T-cell (primary cell): ENCODE measurements at regions not wholly inside any gene's neighbourhood (a gene's known extent, or its start where the extent isn't known, plus 50 kb on each side); places are given as distances from the start of the nearest gene placed in this dataset.

Source experiments
- ATAC-seq, 4 experiments: fragments of 200-7000 bp in 3 of 4; fragments of 150-1000 bp in 1 of 4; cut with Tn5 transposase; replicated peaks in 1 of 4; 1 replicate in 3 of 4; 2 replicates in 1 of 4; pipeline ENCODE4 v1.10.0; 2021; ENCODE audit warnings: moderate library complexity in 3 of 4, mild to moderate bottlenecking in 2 of 4, moderate number of reproducible peaks in 1 of 4
- CTCF ChIA-PET, 2 donors: fragments of 300-600 bp; sonication (Branson Sonifier 250); formaldehyde crosslinking; loops; one replicate each; lab custom pipeline; 2022; ENCODE audit warnings: antibody characterized with exemption in 2 of 2; lab: Charles Lee
- POLR2A ChIA-PET, 2 donors: fragments of 300-600 bp; sonication (Branson Sonifier 250); formaldehyde crosslinking; loops; one replicate each; lab custom pipeline; 2022; ENCODE audit warnings: antibody characterized with exemption in 2 of 2; lab: Charles Lee
- DNase-seq, 35 experiments: peaks; one replicate each; pipeline versions ENCODE4 v3.0.0 to v3.0.0-alpha.2; 2013 to 2023
- H3K27ac ChIP-seq: one replicate; pipeline ENCODE4 v1.5.1; 2013; ENCODE audit warnings: low read length
- H3K27me3 ChIP-seq, 2 experiments: replicated peaks in 1 of 2; 1 replicate in 1 of 2; 2 replicates in 1 of 2; pipeline versions ENCODE4 v1.6.1 to v1.7.0; 2013; ENCODE audit warnings: low read length in 1 of 2, mixed read lengths in 1 of 2; ENCODE audit not compliant: control insufficient read depth in 2 of 2, insufficient read depth in 2 of 2; ENCODE audit errors: extremely low read depth in 1 of 2
- H3K36me3 ChIP-seq, 2 donors: 1 replicate in 1 of 2; 2 replicates in 1 of 2; pipeline versions ENCODE4 v1.6.1 to v1.7.0; 2013; ENCODE audit warnings: low read length in 1 of 2; ENCODE audit not compliant: control insufficient read depth in 2 of 2, insufficient read depth in 1 of 2; ENCODE audit errors: extremely low read depth in 1 of 2
- H3K4me1 ChIP-seq, 2 experiments: 1 replicate in 1 of 2; 2 replicates in 1 of 2; pipeline versions ENCODE4 v1.6.1 to v1.7.0; 2013; ENCODE audit warnings: low read length in 2 of 2, mixed read lengths in 1 of 2; ENCODE audit not compliant: insufficient read depth in 2 of 2, control insufficient read depth in 1 of 2; ENCODE audit errors: extremely low read depth in 1 of 2
- H3K4me3 ChIP-seq, 2 donors: 1 replicate in 1 of 2; 2 replicates in 1 of 2; pipeline versions ENCODE4 v1.5.1 to v1.7.0; 2013; ENCODE audit warnings: mild to moderate bottlenecking in 2 of 2, low read length in 1 of 2, moderate library complexity in 1 of 2; ENCODE audit not compliant: control insufficient read depth in 1 of 2; ENCODE audit errors: extremely low read depth in 1 of 2
- H3K9me3 ChIP-seq: 2 replicates; pipeline ENCODE4 v1.7.0; 2013
- H3K27ac Mint-ChIP-seq, 2 donors: one replicate each; pipeline ENCODE4 v1.8.0; 2020 to 2021; ENCODE audit warnings: mild to moderate bottlenecking in 2 of 2, mixed read lengths in 2 of 2
- H3K27me3 Mint-ChIP-seq, 2 donors: one replicate each; pipeline ENCODE4 v1.8.0; 2021 to 2022; ENCODE audit warnings: mixed read lengths in 2 of 2
- H3K36me3 Mint-ChIP-seq: one replicate; pipeline ENCODE4 v1.8.0; 2021; ENCODE audit warnings: mixed read lengths
- H3K4me1 Mint-ChIP-seq, 3 donors: one replicate each; pipeline ENCODE4 v1.8.0; 2020 to 2022; ENCODE audit warnings: mixed read lengths in 3 of 3, mild to moderate bottlenecking in 1 of 3
- H3K4me3 Mint-ChIP-seq, 3 donors: one replicate each; pipeline ENCODE4 v1.8.0; 2020 to 2022; ENCODE audit warnings: mild to moderate bottlenecking in 3 of 3, mixed read lengths in 3 of 3, moderate library complexity in 3 of 3
- H3K9me3 Mint-ChIP-seq, 3 donors: one replicate each; pipeline ENCODE4 v1.8.0; 2020 to 2022; ENCODE audit warnings: mixed read lengths in 3 of 3
- WGBS: methylation state at CpG from one replicate; pipeline ENCODE4 v1.1.5; 2013; ENCODE audit warnings: missing lambda C conversion rate; ENCODE audit not compliant: insufficient coverage; 5-methylcytosine and 5-hydroxymethylcytosine counted together

DNA sequence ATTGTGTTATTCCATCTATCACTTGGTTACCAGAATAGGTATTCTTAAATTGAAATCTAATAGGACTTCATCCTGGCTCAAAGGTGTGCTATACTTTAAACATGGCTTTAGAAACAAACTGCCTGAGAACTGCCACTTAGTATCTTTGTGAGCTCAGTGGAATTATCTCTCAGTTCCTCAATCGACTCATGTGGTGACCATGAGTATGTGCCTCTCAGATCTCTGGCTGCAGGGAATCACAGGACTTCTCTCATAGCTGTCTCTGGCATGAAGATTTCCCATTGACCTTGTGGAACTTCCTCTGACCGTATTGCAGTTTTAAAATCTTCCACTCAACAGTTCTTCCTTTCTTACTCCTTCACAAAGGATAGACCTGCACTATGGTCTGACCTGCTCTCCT, 681.9 kb upstream of the BOD1L1 start:
- no peak for DNase-seq
- H3K36me3 ChIP-seq: no peaks in the 10 kb centered on the region
- H3K27ac ChIP-seq: no peak overlapping the region
- H3K27ac Mint-ChIP-seq: no peak overlapping the region
- H3K9me3 ChIP-seq: no peaks in the 10 kb centered on the region
- ATAC-seq: no peak
- H3K4me3 ChIP-seq: no peak overlapping the region
- H3K4me1 Mint-ChIP-seq: no peaks in the 10 kb centered on the region
- no peaks in the 10 kb centered on the region for H3K36me3 Mint-ChIP-seq
- no peaks in the 10 kb centered on the region for H3K27me3 Mint-ChIP-seq
- ChIA-PET CTCF (no interaction called here), POLR2A (interaction anchor here in 1 of 2 donors (0.5 kb wide), 1 partner anchor 68 kb away, joined by 3 read pairs; no protein-coding TSS in a partner anchor)
- no peaks in the 10 kb centered on the region for H3K27me3 ChIP-seq
- H3K9me3 Mint-ChIP-seq: peaks cover 0 to 3% (median 0%) of the 10 kb centered on the region in 3 donors
- 61% methylated on average over 2 of the region's 2 CpGs for WGBS
- H3K4me1 ChIP-seq: no peaks in the 10 kb centered on the region
- no peak overlapping the region for H3K4me3 Mint-ChIP-seq

- no peak for DNase-seq
- Mint-ChIP-seq H3K36me3 (no peaks in the 10 kb centered on the region), H3K9me3 (no peaks in the 10 kb centered on the region), H3K27me3 (no peaks in the 10 kb centered on the region), H3K4me1 (no peaks in the 10 kb centered on the region), H3K4me3 (no peak overlapping the region), H3K27ac (no peak overlapping the region)
- no peaks in the 10 kb centered on the region for H3K36me3 ChIP-seq
- H3K9me3 ChIP-seq: no peaks in the 10 kb centered on the region
- POLR2A ChIA-PET: no interaction called here
- WGBS: 90% methylated on average over 2 of the region's 3 CpGs
- CTCF ChIA-PET: no interaction called here
- H3K27me3 ChIP-seq: no peaks in the 10 kb centered on the region
- H3K4me1 ChIP-seq: no peaks in the 10 kb centered on the region
- H3K27ac ChIP-seq: no peak overlapping the region
- H3K4me3 ChIP-seq: no peak overlapping the region
- ATAC-seq: no peak
Observed at GRCh38 chr4:14313757-14314156, 686.2 kb upstream of the BOD1L1 start.

DNA sequence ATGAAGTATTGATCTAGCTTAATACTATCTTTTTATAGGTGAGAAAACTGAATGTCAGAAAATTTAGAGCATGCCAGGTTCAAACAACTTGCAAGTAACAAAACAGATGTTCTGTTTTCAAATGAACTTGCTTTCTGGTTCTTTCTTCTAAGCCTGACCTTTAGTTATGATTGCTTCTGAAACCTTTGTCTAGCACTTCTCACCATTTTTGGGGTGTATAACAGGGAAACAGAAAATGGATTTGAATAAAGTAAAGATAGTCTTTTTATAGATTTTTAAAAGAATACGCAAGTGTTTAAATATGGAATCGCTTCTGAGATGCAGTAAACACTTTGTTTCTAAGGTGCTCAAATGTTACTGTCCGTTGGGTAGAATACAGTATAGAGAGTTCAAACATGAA, 687.2 kb upstream of the CPEB2 start:
- no peak overlapping the region for H3K27ac ChIP-seq
- ChIA-PET POLR2A (interaction anchor here in 1 of 2 donors (0.6 kb wide), 1 partner anchor 165 kb away, joined by 3 read pairs; no protein-coding TSS in a partner anchor), CTCF (interaction anchor here in 1 of 2 donors (0.6 kb wide), 1 partner anchor 18 kb away, joined by 4 read pairs; no protein-coding TSS in a partner anchor)
- no peaks in the 10 kb centered on the region for H3K27me3 Mint-ChIP-seq
- H3K9me3 Mint-ChIP-seq: no peaks in the 10 kb centered on the region
- no peak overlapping the region for H3K4me3 Mint-ChIP-seq
- no peak for DNase-seq
- no peaks in the 10 kb centered on the region for H3K27me3 ChIP-seq
- WGBS: 92% methylated on average over 2 of the region's 3 CpGs
- H3K36me3 ChIP-seq: no peaks in the 10 kb centered on the region
- no peaks in the 10 kb centered on the region for H3K4me1 Mint-ChIP-seq
- no peaks in the 10 kb centered on the region for H3K9me3 ChIP-seq
- H3K36me3 Mint-ChIP-seq: no peaks in the 10 kb centered on the region
- ATAC-seq: no peak
- H3K27ac Mint-ChIP-seq: no peak overlapping the region
- H3K4me3 ChIP-seq: no peak overlapping the region
- H3K4me1 ChIP-seq: no peaks in the 10 kb centered on the region

DNA sequence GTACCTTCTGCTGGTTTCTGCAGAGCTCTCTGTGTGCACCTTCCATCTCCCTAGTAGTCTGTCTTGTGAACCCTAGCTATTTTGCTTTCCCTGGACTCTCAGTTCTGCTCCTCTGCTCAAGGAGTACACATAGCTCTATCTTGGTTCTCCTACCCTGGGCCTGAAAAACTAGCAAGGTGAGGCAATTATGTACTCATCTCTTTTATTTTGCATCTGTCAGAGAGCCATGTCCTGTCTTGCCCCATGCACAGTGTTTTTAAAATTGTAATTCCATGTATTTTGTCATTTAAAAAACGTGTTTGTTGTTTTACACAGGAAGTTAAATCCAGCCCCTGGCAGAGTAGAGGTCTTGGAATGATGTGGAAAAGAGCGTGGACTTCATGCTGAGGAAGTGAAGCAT, 684.9 kb upstream of the CPEB2 start:
- POLR2A ChIA-PET: no interaction called here

GRCh38 chr4:14318671-14319070, 683.6 kb upstream of the CPEB2 start:
- no peak for ATAC-seq
- POLR2A ChIA-PET: no interaction called here
- H3K4me1 Mint-ChIP-seq: no peaks in the 10 kb centered on the region
- H3K9me3 Mint-ChIP-seq: no peaks in the 10 kb centered on the region
- no peak overlapping the region for H3K4me3 Mint-ChIP-seq
- Histone ChIP-seq H3K27me3 (no peaks in the 10 kb centered on the region), H3K27ac (no peak overlapping the region), H3K9me3 (no peaks in the 10 kb centered on the region), H3K36me3 (no peaks in the 10 kb centered on the region), H3K4me1 (no peaks in the 10 kb centered on the region), H3K4me3 (no peak overlapping the region)
- 29% methylated on average over 1 of the region's 1 CpG for WGBS
- no peaks in the 10 kb centered on the region for H3K36me3 Mint-ChIP-seq
- H3K27ac Mint-ChIP-seq: no peak overlapping the region
- DNase-seq: no peak
- no peaks in the 10 kb centered on the region for H3K27me3 Mint-ChIP-seq
- CTCF ChIA-PET: no interaction called here

More for the DNA sequence above, 684.9 kb upstream of the CPEB2 start:
- H3K27ac ChIP-seq: no peak overlapping the region
- ATAC-seq (no peak), DNase-seq (no peak)
- Mint-ChIP-seq H3K27ac (no peak overlapping the region), H3K9me3 (no peaks in the 10 kb centered on the region), H3K27me3 (no peaks in the 10 kb centered on the region), H3K36me3 (no peaks in the 10 kb centered on the region), H3K4me1 (no peaks in the 10 kb centered on the region), H3K4me3 (no peak overlapping the region)
- H3K27me3 ChIP-seq: no peaks in the 10 kb centered on the region
- CTCF ChIA-PET: no interaction called here
- H3K4me1 ChIP-seq: no peaks in the 10 kb centered on the region
- H3K9me3 ChIP-seq: no peaks in the 10 kb centered on the region
- WGBS: 56% methylated on average over 2 of the region's 2 CpGs
- no peaks in the 10 kb centered on the region for H3K36me3 ChIP-seq
- H3K4me3 ChIP-seq: no peak overlapping the region

- no peaks in the 10 kb centered on the region for H3K36me3 Mint-ChIP-seq
- ATAC-seq (no peak), DNase-seq (no peak)
- Histone ChIP-seq H3K4me1 (no peaks in the 10 kb centered on the region), H3K9me3 (no peaks in the 10 kb centered on the region), H3K36me3 (no peaks in the 10 kb centered on the region), H3K27ac (no peak overlapping the region), H3K27me3 (no peaks in the 10 kb centered on the region), H3K4me3 (no peak overlapping the region)
- WGBS: 100% methylated on average over 1 of the region's 1 CpG
- H3K27me3 Mint-ChIP-seq: no peaks in the 10 kb centered on the region
- H3K4me1 Mint-ChIP-seq: no peaks in the 10 kb centered on the region
- POLR2A ChIA-PET: no interaction called here
- no peak overlapping the region for H3K27ac Mint-ChIP-seq
- peaks cover 4 to 8% (median 5%) of the 10 kb centered on the region in 3 donors for H3K9me3 Mint-ChIP-seq
- CTCF ChIA-PET: no interaction called here
- H3K4me3 Mint-ChIP-seq: no peak overlapping the region
Observed at GRCh38 chr4:14321723-14322122, 680.6 kb upstream of the CPEB2 start.

DNA sequence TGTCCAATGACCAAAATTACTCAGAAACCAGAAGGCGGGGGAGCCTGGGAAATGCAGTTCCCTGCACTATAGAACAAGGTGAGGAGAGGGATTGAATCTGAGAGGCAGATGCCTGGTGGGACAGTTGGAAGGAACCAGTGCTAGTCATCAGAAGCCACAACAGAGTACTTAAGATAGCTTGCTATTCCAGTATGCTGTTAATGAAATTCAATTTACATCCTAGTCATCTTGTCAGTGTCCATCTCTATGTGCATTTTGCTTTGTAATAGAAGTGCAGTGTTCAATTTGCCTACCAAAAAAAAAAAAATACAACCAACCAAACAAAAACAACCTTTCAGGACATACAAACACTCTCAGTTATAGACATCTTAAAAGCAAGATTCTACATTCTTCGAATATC, 679.1 kb upstream of the CPEB2 start:
- Histone ChIP-seq H3K4me3 (no peak overlapping the region), H3K9me3 (no peaks in the 10 kb centered on the region), H3K27me3 (no peaks in the 10 kb centered on the region), H3K36me3 (no peaks in the 10 kb centered on the region), H3K4me1 (no peaks in the 10 kb centered on the region), H3K27ac (no peak overlapping the region)
- DNase-seq (no peak), ATAC-seq (no peak)
- Mint-ChIP-seq H3K9me3 (peaks cover 4 to 15% (median 5%) of the 10 kb centered on the region in 3 donors), H3K36me3 (no peaks in the 10 kb centered on the region), H3K4me1 (no peaks in the 10 kb centered on the region), H3K4me3 (no peak overlapping the region), H3K27ac (no peak overlapping the region), H3K27me3 (no peaks in the 10 kb centered on the region)
- no CpG with 5 or more reads among the region's 2 CpGs for WGBS
- POLR2A ChIA-PET: no interaction called here
- CTCF ChIA-PET: no interaction called here
